PC-9 (cell line): ENCODE measurements at regions not wholly inside any gene's neighbourhood (a gene's known extent, or its start where the extent isn't known, plus 50 kb on each side); places are given as distances from the start of the nearest gene placed in this dataset.

Experiments used
- BruUV-seq: library from RNA; stranded (reverse); fragments of 400-500 nt; replicated peaks from 2 replicates; lab custom pipeline; 2021; lab: Mats Ljungman, UMichigan
- CTCF ChIA-PET: fragments of 300-600 bp; sonication (Branson Sonifier 250); formaldehyde crosslinking; loops from one replicate; lab custom pipeline; 2022; ENCODE audit warnings: antibody characterized with exemption; lab: Charles Lee
- POLR2A ChIA-PET: fragments of 300-600 bp; sonication (Branson Sonifier 250); formaldehyde crosslinking; loops from one replicate; lab custom pipeline; 2022; ENCODE audit warnings: antibody characterized with exemption; ENCODE audit not compliant: unreplicated experiment; lab: Charles Lee
- DNase-seq, 2 experiments: peaks; one replicate each; pipeline versions ENCODE4 v3.0.0 to v3.0.0-alpha.2; 2015 to 2022; ENCODE audit warnings: mixed read lengths in 1 of 2
- H2AFZ ChIP-seq: fragments of 200-600 bp; sonication (generic); 2 replicates; pipeline ENCODE4 v1.8.1; 2017; ENCODE audit warnings: antibody characterized with exemption
- H3F3A ChIP-seq: fragments of 200-600 bp; sonication (generic); 2 replicates; pipeline ENCODE4 v1.8.1; 2017; ENCODE audit warnings: antibody characterized with exemption, mild to moderate bottlenecking, low read depth; ENCODE audit not compliant: insufficient read depth
- H3K27ac ChIP-seq: fragments of 200-600 bp; sonication (generic); 2 replicates; pipeline ENCODE4 v1.6.1; 2016; ENCODE audit warnings: mixed run types
- H3K27me3 ChIP-seq: fragments of 200-600 bp; sonication (generic); 2 replicates; pipeline ENCODE4 v1.6.1; 2016; ENCODE audit warnings: low read depth, mixed run types; ENCODE audit not compliant: insufficient read depth
- H3K36me3 ChIP-seq: fragments of 200-600 bp; sonication (generic); 2 replicates; pipeline ENCODE4 v1.6.1; 2016; ENCODE audit warnings: low read depth, mixed run types
- H3K4me1 ChIP-seq: fragments of 200-600 bp; sonication (generic); replicated peaks from 2 replicates; pipeline ENCODE4 v1.6.1; 2016; ENCODE audit warnings: mixed run types; ENCODE audit not compliant: insufficient read depth
- H3K4me2 ChIP-seq: fragments of 200-600 bp; sonication (generic); 2 replicates; pipeline ENCODE4 v1.6.1; 2017; ENCODE audit warnings: mixed run types
- H3K4me3 ChIP-seq: fragments of 200-600 bp; sonication (generic); 2 replicates; pipeline ENCODE4 v1.6.1; 2016; ENCODE audit warnings: mixed run types
- H3K79me2 ChIP-seq: fragments of 200-600 bp; sonication (generic); 2 replicates; pipeline ENCODE4 v1.6.1; 2017; ENCODE audit warnings: low read depth, mixed run types
- H3K9me2 ChIP-seq: fragments of 200-600 bp; sonication (generic); 2 replicates; pipeline ENCODE4 v1.8.1; 2017; ENCODE audit warnings: mild to moderate bottlenecking; ENCODE audit not compliant: insufficient read depth
- H3K9me3 ChIP-seq: fragments of 200-600 bp; sonication (generic); 2 replicates; pipeline ENCODE4 v1.8.1; 2016; ENCODE audit warnings: low read depth; ENCODE audit not compliant: insufficient read depth
- H4K20me1 ChIP-seq: fragments of 200-600 bp; sonication (generic); 2 replicates; pipeline ENCODE4 v1.8.1; 2017; ENCODE audit not compliant: insufficient read depth
- CTCF ChIP-seq: fragments of 200-600 bp; sonication (generic); conservative IDR thresholded peaks from 2 replicates; pipeline ENCODE4 v1.6.1; 2017; ENCODE audit warnings: mixed run types, antibody characterized with exemption, mild to moderate bottlenecking, moderate library complexity
- EZH2 ChIP-seq: fragments of 200-600 bp; sonication (generic); IDR thresholded peaks from 2 replicates; pipeline ENCODE4 v1.8.0; 2017; ENCODE audit warnings: antibody characterized with exemption, low read depth
- intact Hi-C: fragments of 100-400 bp; cut with micrococcal nuclease; formaldehyde crosslinking; loops from one replicate; pipeline ENCODE4 v1.10.0; 2022; ENCODE audit not compliant: unreplicated experiment

GRCh38 chr21:19830446-19830845 lies 1167.8 kb upstream of the NCAM2 start:
- H2AFZ ChIP-seq: no peak overlapping the region

GRCh38 chr21:19832551-19832950 lies 1165.7 kb upstream of the NCAM2 start:
- Histone ChIP-seq H3K9me2 (no peaks in the 10 kb centered on the region), H3K9me3 (no peaks in the 10 kb centered on the region), H3K4me3 (no peak overlapping the region), H3K36me3 (no peaks in the 10 kb centered on the region), H3K27me3 (no peaks in the 10 kb centered on the region), H3K4me2 (no peak overlapping the region), H3K27ac (no peak overlapping the region), H3F3A (no peaks in the 10 kb centered on the region), H4K20me1 (no peaks in the 10 kb centered on the region), H3K79me2 (no peaks in the 10 kb centered on the region), H3K4me1 (no peaks in the 10 kb centered on the region), H2AFZ (no peak overlapping the region)
- BruUV-seq: no TSS peak
- no peak for DNase-seq
- ChIA-PET POLR2A (no interaction called here), CTCF (no interaction called here)
- intact Hi-C loops: no loop called here
- TF ChIP-seq CTCF (no peak), EZH2 (no peak)

More at GRCh38 chr21:19830446-19830845, 1167.8 kb upstream of the NCAM2 start:
- Histone ChIP-seq H3K4me2 (no peak overlapping the region), H3K4me1 (no peaks in the 10 kb centered on the region), H3K9me3 (no peaks in the 10 kb centered on the region), H3K27ac (no peak overlapping the region), H4K20me1 (no peaks in the 10 kb centered on the region), H3K9me2 (no peaks in the 10 kb centered on the region), H3K4me3 (no peak overlapping the region), H3K27me3 (no peaks in the 10 kb centered on the region), H3K79me2 (no peaks in the 10 kb centered on the region), H3F3A (no peaks in the 10 kb centered on the region), H3K36me3 (no peaks in the 10 kb centered on the region)
- ChIA-PET CTCF (no interaction called here), POLR2A (no interaction called here)
- DNase-seq: no peak
- BruUV-seq: no TSS peak
- TF ChIP-seq CTCF (no peak), EZH2 (no peak)
- intact Hi-C loops: no loop called here

GRCh38 chr21:19833082-19833481 lies 1165.1 kb upstream of the NCAM2 start:
- DNase-seq: no peak
- H3K9me3 ChIP-seq: no peaks in the 10 kb centered on the region
- no peaks in the 10 kb centered on the region for H3F3A ChIP-seq
- no TSS peak for BruUV-seq
- no peaks in the 10 kb centered on the region for H4K20me1 ChIP-seq
- no peaks in the 10 kb centered on the region for H3K36me3 ChIP-seq
- H2AFZ ChIP-seq: no peak overlapping the region
- H3K4me3 ChIP-seq: no peak overlapping the region
- no peaks in the 10 kb centered on the region for H3K9me2 ChIP-seq
- H3K27me3 ChIP-seq: no peaks in the 10 kb centered on the region
- H3K4me1 ChIP-seq: no peaks in the 10 kb centered on the region
- ChIA-PET POLR2A (no interaction called here), CTCF (no interaction called here)
- H3K27ac ChIP-seq: no peak overlapping the region
- intact Hi-C loops: no loop called here
- H3K79me2 ChIP-seq: no peaks in the 10 kb centered on the region
- TF ChIP-seq EZH2: no peak
- no peak for TF ChIP-seq CTCF
- H3K4me2 ChIP-seq: no peak overlapping the region
